ENCODE measurements at regions not wholly inside any gene's neighbourhood (a gene's known extent, or its start where the extent isn't known, plus 50 kb on each side); places are given as distances from the start of the nearest gene placed in this dataset.

- H3K27ac ChIP-seq = no peak overlapping the region
- TF ChIP-seq, protein P1, sequence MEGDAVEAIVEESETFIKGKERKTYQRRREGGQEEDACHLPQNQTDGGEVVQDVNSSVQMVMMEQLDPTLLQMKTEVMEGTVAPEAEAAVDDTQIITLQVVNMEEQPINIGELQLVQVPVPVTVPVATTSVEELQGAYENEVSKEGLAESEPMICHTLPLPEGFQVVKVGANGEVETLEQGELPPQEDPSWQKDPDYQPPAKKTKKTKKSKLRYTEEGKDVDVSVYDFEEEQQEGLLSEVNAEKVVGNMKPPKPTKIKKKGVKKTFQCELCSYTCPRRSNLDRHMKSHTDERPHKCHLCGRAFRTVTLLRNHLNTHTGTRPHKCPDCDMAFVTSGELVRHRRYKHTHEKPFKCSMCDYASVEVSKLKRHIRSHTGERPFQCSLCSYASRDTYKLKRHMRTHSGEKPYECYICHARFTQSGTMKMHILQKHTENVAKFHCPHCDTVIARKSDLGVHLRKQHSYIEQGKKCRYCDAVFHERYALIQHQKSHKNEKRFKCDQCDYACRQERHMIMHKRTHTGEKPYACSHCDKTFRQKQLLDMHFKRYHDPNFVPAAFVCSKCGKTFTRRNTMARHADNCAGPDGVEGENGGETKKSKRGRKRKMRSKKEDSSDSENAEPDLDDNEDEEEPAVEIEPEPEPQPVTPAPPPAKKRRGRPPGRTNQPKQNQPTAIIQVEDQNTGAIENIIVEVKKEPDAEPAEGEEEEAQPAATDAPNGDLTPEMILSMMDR (conservative IDR thresholded peaks at IDR 0.05) = no peak
Measured at GRCh38 chr2:217268978-217269377, 409.1 kb upstream of the TNP1 start.

DNA sequence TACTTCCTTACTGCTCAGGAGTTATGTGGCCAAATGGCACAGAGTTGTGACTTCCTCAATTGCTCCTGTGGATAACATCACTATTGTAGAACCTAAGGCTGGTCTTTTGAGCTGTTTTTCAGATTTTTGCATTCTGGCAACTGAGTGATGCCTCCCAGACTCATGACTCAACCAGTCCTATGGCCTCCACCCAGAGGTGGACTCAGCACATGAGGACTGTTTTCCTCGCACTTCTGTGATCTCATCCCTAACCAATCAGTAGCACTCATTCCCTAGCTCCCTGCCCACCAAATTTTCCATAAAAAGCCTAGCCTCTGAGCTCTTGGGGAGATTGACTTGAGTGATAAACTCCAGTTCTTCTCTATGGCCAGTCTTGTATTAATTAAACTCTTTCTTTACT, 407.9 kb upstream of the TNP1 start:
- TF ChIP-seq, protein P1 (conservative IDR thresholded peaks at IDR 0.05) = no peak
- no peak overlapping the region for H3K27ac ChIP-seq

- peak overlapping the region; percentile 35; the same call in 1 of the 2 replicates for H3K27ac ChIP-seq
- TF ChIP-seq, protein P1 (conservative IDR thresholded peaks at IDR 0.05) = no peak
Measured at GRCh38 chr2:217263756-217264155, 403.9 kb upstream of the TNP1 start.

DNA sequence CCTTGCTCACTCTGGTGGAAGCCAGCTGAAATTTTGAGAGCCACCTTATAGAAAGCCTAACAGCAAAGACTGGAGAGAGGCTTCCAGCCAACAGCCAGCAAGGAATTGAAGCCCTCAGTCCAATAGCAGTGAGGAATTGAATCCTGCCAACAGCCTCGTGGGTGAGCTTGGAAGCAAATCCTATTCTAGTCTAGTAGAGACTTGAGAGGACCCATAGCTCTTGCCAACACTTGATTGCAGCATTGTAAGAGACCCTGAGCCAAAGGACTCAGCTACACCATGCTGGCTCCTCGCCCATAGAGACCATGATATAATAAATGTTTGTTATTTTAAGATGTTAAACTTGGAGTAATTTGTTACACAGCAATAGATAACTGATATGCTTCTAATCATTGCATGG, 403.0 kb upstream of the TNP1 start:
- TF ChIP-seq, protein P1 (conservative IDR thresholded peaks at IDR 0.05) = no peak
- no peak overlapping the region for H3K27ac ChIP-seq

GRCh38 chr2:217261452-217261851, 401.6 kb upstream of the TNP1 start:
- TF ChIP-seq, protein P1 (conservative IDR thresholded peaks at IDR 0.05) = no peak
- no peak overlapping the region for H3K27ac ChIP-seq

DNA sequence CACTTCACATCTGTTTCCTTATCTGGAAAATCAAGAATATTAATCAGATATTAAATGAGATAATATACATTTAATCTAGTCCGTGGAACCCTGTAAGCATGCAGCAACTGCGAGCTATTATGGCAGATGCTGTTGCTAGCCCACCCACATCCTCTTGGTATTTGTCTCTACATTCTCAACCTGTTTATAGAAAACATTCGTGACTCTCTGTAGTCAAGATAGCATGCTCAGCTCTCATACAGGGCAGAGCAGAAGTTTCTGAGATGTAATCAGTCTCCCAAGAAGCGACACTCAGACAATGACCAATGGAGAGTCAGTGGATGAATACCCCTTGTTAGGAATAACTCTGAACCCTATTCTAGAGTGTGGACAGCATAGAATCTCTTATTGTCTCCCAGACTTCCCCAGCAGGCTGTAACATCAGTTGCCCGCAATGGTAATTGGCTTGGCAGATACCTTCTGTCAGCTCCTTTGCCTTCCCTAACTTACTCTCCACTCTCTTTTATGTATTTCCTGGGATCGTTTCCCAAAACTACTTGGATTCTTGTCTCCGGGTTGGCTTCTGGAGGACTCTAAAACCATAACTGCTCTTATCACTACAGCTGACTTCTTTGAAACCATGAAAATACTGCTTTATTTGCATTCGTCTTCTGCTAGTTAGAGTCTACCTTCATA, 400.7 kb upstream of the TNP1 start:
- TF ChIP-seq, protein P1 (conservative IDR thresholded peaks at IDR 0.05) = no peak
- H3K27ac ChIP-seq = no peak overlapping the region

- no peak overlapping the region for H3K27ac ChIP-seq
- TF ChIP-seq, protein P1 (conservative IDR thresholded peaks at IDR 0.05) = no peak
Measured at GRCh38 chr2:217258170-217258569, 398.3 kb upstream of the TNP1 start.
